Adrenal gland (tissue), 9 donors: ENCODE measurements at regions not wholly inside any gene's neighbourhood (a gene's known extent, or its start where the extent isn't known, plus 50 kb on each side); places are given as distances from the start of the nearest gene placed in this dataset.

Experiments used
- DNase-seq, 7 donors: peaks; one replicate each; pipeline ENCODE4 v3.0.0-alpha.2; 2019 to 2020
- H3K27ac ChIP-seq, 5 donors: fragments of 200-600 bp; sonication (generic) in 4 of 5; 1 replicate in 3 of 5; 2 replicates in 2 of 5; pipeline versions ENCODE4 v1.5.1 to v1.8.0; 2016 to 2020; ENCODE audit warnings: mild to moderate bottlenecking in 1 of 5
- H3K27me3 ChIP-seq: fragments of 200-600 bp; 2 replicates; pipeline ENCODE4 v1.8.0; 2021
- H3K36me3 ChIP-seq, 2 donors: fragments of 200-600 bp; replicated peaks in 1 of 2; 1 replicate in 1 of 2; 2 replicates in 1 of 2; pipeline versions ENCODE4 v1.5.1 to v1.8.0; 2018 to 2022
- H3K4me1 ChIP-seq, 2 donors: fragments of 200-600 bp; replicated peaks in 1 of 2; 1 replicate in 1 of 2; 2 replicates in 1 of 2; pipeline versions ENCODE4 v1.5.1 to v1.8.0; 2018 to 2021
- H3K4me3 ChIP-seq, 4 donors: fragments of 200-600 bp; sonication (generic) in 3 of 4; one replicate each; pipeline ENCODE4 v1.5.1; 2016 to 2018
- H3K9me3 ChIP-seq, 3 donors: fragments of 200-600 bp; sonication (generic) in 1 of 3; replicated peaks in 1 of 3; 1 replicate in 2 of 3; 2 replicates in 1 of 3; pipeline versions ENCODE4 v1.5.1 to v1.8.0; 2016 to 2021
- POLR2A ChIP-seq, 2 donors: fragments of 450-650 bp; IDR thresholded peaks; one replicate each; pipeline ENCODE4 v1.6.1; 2017; ENCODE audit warnings: antibody characterized with exemption in 2 of 2, mild to moderate bottlenecking in 2 of 2, moderate library complexity in 1 of 2
- WGBS, 4 donors: extraction: QIAGEN DNeasy Blood & Tissue Kit in 2 of 4; methylation state at CpG; one replicate each; pipeline versions ENCODE4 v1.1.5 to v1.1.7; 2013 to 2017; 5-methylcytosine and 5-hydroxymethylcytosine counted together
- intact Hi-C, 2 donors: fragments of 100-400 bp; cut with DNase I; formaldehyde crosslinking; loops; one replicate each; pipeline versions ENCODE4 v1.14.1 to v1.15.0; 2022 to 2023
- TF ChIP-seq, protein P1 (sequence below), 6 experiments: fragments of 450-650 bp in 4 of 6; fragments of 200-600 bp in 2 of 6; sonication (generic) in 1 of 6; IDR thresholded peaks; 1 replicate in 5 of 6; 2 replicates in 1 of 6; pipeline versions ENCODE4 v1.5.1 to v1.8.0; 2016 to 2021; ENCODE audit warnings: antibody characterized with exemption in 6 of 6, mild to moderate bottlenecking in 2 of 6, moderate library complexity in 1 of 6
- donor health status: healthy with polysubstance abuse.
- donor health status: Bipolar disorder and iron deficiency.
- donor health status: DM: yes; HTN: yes; CAD: no.
- donor health status: DM: no; HTN: no; CAD: no.
- donor health status: DM: no; HTN: no; CAD: no.

DNA sequence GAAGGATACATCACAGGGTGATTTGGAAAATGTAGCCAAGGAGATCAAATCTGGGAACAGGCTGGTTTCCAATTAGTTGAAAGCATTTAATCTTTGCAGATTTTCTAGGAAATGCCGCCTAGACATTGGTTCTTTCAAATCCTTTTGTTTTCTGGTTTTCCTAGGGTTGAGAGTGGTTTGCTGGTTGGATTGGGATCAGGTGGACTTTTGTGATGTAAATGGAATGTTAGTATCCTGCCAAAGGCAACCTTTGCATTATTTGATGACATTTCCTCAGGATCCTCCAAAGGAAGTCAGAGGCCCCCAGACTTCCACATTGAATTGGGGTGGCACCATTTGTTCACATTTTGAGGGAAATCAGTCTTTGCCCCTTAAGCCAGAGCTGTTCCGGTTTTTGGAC is 245.5 kb upstream of the RPS23 start:
- Histone ChIP-seq H3K9me3 (no peaks in the 10 kb centered on the region), H3K36me3 (no peaks in the 10 kb centered on the region), H3K4me3 (no peak overlapping the region), H3K27ac (no peak overlapping the region), H3K4me1 (no peaks in the 10 kb centered on the region), H3K27me3 (no peaks in the 10 kb centered on the region)
- TF ChIP-seq, protein P1, sequence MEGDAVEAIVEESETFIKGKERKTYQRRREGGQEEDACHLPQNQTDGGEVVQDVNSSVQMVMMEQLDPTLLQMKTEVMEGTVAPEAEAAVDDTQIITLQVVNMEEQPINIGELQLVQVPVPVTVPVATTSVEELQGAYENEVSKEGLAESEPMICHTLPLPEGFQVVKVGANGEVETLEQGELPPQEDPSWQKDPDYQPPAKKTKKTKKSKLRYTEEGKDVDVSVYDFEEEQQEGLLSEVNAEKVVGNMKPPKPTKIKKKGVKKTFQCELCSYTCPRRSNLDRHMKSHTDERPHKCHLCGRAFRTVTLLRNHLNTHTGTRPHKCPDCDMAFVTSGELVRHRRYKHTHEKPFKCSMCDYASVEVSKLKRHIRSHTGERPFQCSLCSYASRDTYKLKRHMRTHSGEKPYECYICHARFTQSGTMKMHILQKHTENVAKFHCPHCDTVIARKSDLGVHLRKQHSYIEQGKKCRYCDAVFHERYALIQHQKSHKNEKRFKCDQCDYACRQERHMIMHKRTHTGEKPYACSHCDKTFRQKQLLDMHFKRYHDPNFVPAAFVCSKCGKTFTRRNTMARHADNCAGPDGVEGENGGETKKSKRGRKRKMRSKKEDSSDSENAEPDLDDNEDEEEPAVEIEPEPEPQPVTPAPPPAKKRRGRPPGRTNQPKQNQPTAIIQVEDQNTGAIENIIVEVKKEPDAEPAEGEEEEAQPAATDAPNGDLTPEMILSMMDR (IDR thresholded peaks at IDR 0.05): no peak
- no peak for TF ChIP-seq POLR2A (IDR thresholded peaks at IDR 0.05)
- WGBS, 4 donors: 92 to 96% (median 94%) methylated on average over 2 of the region's 2 CpGs
- no peak for DNase-seq
- intact Hi-C loops: no loop called here

DNA sequence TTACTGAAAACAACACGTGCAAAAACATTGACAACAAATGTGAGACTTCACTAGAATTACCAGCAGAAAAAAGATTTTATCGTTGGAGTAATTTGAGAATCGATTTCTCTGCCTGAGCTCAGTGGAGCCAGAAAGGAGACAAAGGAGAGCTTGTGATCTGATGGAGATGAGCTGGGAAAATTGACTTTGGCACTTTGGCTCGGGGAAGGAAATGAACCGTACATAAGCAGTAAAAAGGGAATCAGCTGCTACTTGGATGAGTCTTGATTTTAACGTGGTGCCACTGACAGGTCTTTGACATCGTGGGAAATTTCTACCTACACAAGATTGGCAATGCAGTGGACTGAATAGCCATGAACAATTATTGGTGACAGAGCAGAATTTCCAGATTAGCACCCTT is 244.7 kb upstream of the RPS23 start:
- no peaks in the 10 kb centered on the region for H3K9me3 ChIP-seq
- DNase-seq: no peak
- no peak overlapping the region for H3K4me3 ChIP-seq
- no peaks in the 10 kb centered on the region for H3K36me3 ChIP-seq
- H3K27me3 ChIP-seq: no peaks in the 10 kb centered on the region
- intact Hi-C loops: no loop called here
- 85 to 90% (median 86%) methylated on average over 7 of the region's 7 CpGs for WGBS, 4 donors
- H3K27ac ChIP-seq: no peak overlapping the region
- no peaks in the 10 kb centered on the region for H3K4me1 ChIP-seq
- no peak for TF ChIP-seq POLR2A (IDR thresholded peaks at IDR 0.05)
- TF ChIP-seq, protein P1 (IDR thresholded peaks at IDR 0.05): no peak

DNA sequence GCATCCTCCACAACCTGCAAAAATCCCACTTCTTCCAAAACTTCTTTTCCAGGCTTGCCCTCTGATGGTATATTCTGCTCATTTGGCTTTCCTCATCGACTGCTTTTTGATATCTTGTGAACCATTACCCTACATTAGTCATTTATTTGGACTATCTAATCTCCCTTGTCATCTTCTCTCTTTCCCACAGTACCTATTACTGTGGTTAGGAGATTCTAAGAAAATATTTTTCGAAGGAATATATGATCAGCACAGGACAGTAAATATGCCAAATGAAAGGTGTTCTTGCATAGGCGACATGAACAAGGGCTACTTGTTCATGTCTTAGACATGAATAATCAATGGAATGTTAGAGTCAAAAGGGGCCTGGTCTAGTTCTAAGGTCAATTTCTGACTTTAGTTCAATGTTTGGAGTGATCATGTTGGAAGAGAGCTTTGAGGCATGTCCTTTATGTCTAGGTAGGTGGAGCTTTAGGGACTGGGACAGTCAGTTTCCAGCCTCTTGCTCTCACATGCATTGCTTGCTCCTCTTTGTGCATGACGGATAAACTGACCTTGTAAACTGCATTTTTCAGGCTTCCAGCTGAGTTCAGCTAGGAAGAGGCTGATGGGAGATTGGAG is 243.4 kb upstream of the RPS23 start:
- no peak for DNase-seq
- 62 to 70% (median 67%) methylated on average over 4 of the region's 4 CpGs for WGBS, 4 donors
- Histone ChIP-seq H3K4me1 (no peaks in the 10 kb centered on the region), H3K27me3 (no peaks in the 10 kb centered on the region), H3K36me3 (no peaks in the 10 kb centered on the region), H3K4me3 (no peak overlapping the region), H3K27ac (no peak overlapping the region), H3K9me3 (no peaks in the 10 kb centered on the region)
- intact Hi-C loops: no loop called here
- no peak for TF ChIP-seq POLR2A (IDR thresholded peaks at IDR 0.05)
- TF ChIP-seq, protein P1 (IDR thresholded peaks at IDR 0.05): no peak

DNA sequence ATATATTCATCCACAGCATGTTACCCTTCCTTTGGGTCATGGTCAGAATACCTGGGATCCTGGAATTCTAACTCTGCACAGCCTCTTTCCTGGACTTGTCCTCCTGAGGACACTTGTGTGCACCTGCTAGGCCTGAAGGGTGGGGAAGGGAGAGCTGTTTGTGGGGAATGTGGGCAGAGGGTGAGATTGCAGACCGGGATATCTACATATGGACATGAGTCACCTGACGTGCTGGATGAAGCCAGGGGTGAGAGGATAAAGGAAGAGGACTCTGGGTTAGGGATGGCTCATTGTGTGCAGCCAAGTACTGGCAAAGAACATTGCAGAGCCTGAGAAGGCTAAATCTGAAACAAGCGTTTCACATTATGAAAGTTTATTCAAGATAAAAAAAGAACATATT is 241.4 kb upstream of the RPS23 start:
- Histone ChIP-seq H3K27me3 (no peaks in the 10 kb centered on the region), H3K27ac (no peak overlapping the region), H3K9me3 (no peaks in the 10 kb centered on the region), H3K4me3 (no peak overlapping the region), H3K4me1 (no peaks in the 10 kb centered on the region), H3K36me3 (no peaks in the 10 kb centered on the region)
- 77 to 87% (median 83%) methylated on average over 3 of the region's 3 CpGs for WGBS, 4 donors
- intact Hi-C loops: no loop called here
- no peak for TF ChIP-seq POLR2A (IDR thresholded peaks at IDR 0.05)
- TF ChIP-seq, protein P1 (IDR thresholded peaks at IDR 0.05): no peak
- no peak for DNase-seq
